CD14-positive monocyte (primary cell): ENCODE measurements at regions not wholly inside any gene's neighbourhood (a gene's known extent, or its start where the extent isn't known, plus 50 kb on each side); places are given as distances from the start of the nearest gene placed in this dataset.

ENCODE experiments used
- DNase-seq, 3 donors: peaks; one replicate each; pipeline ENCODE4 v3.0.0-alpha.2; 2011 to 2022
- H2AFZ ChIP-seq: 2 replicates; pipeline ENCODE4 v1.6.0; 2012; ENCODE audit warnings: mild to moderate bottlenecking, low read depth, low read length, inconsistent platforms; ENCODE audit not compliant: insufficient read depth, poor library complexity, severe bottlenecking
- H3K27ac ChIP-seq, 2 donors: 1 replicate in 1 of 2; 2 replicates in 1 of 2; pipeline ENCODE4 v1.5.1; 2012 to 2013; ENCODE audit warnings: low read length in 2 of 2, control low read depth in 1 of 2, inconsistent platforms in 1 of 2, low read depth in 1 of 2, mild to moderate bottlenecking in 1 of 2
- H3K27me3 ChIP-seq, 2 donors: one replicate each; pipeline versions ENCODE4 v1.6.0 to v1.6.1; 2011 to 2013; ENCODE audit warnings: low read length in 2 of 2; ENCODE audit not compliant: control insufficient read depth in 2 of 2, insufficient read depth in 2 of 2
- H3K36me3 ChIP-seq, 2 donors: replicated peaks in 1 of 2; 1 replicate in 1 of 2; 2 replicates in 1 of 2; pipeline versions ENCODE4 v1.5.1 to v1.6.1; 2012 to 2013; ENCODE audit warnings: low read length in 2 of 2, control low read depth in 1 of 2, inconsistent platforms in 1 of 2, mild to moderate bottlenecking in 1 of 2; ENCODE audit not compliant: insufficient read depth in 2 of 2, control insufficient read depth in 1 of 2
- H3K4me1 ChIP-seq, 2 donors: 1 replicate in 1 of 2; 2 replicates in 1 of 2; pipeline versions ENCODE4 v1.5.1 to v1.6.1; 2012 to 2013; ENCODE audit warnings: low read length in 2 of 2, control low read depth in 1 of 2, inconsistent platforms in 1 of 2, mild to moderate bottlenecking in 1 of 2, moderate library complexity in 1 of 2; ENCODE audit not compliant: insufficient read depth in 2 of 2, control insufficient read depth in 1 of 2
- H3K4me2 ChIP-seq: replicated peaks from 2 replicates; pipeline ENCODE3; 2012; ENCODE audit warnings: low read length, moderate library complexity, mild to moderate bottlenecking; ENCODE audit not compliant: poor library complexity, severe bottlenecking; ENCODE audit errors: extremely low read depth
- H3K4me3 ChIP-seq, 3 experiments: fragments of 200-600 bp in 1 of 3; sonication (generic) in 1 of 3; replicated peaks in 1 of 3; 1 replicate in 2 of 3; 2 replicates in 1 of 3; pipeline ENCODE4 v1.5.1; 2011 to 2013; ENCODE audit warnings: low read length in 3 of 3, mild to moderate bottlenecking in 3 of 3, control low read depth in 2 of 3, low read depth in 2 of 3, inconsistent platforms in 1 of 3, moderate library complexity in 1 of 3
- H3K79me2 ChIP-seq: 2 replicates; pipeline ENCODE4 v1.6.0; 2012; ENCODE audit warnings: mild to moderate bottlenecking, control low read depth, inconsistent platforms, low read length, moderate library complexity; ENCODE audit not compliant: insufficient read depth
- H3K9ac ChIP-seq: 2 replicates; pipeline ENCODE4 v1.6.0; 2017; ENCODE audit warnings: low read length, mild to moderate bottlenecking; ENCODE audit not compliant: insufficient read depth, poor library complexity, severe bottlenecking
- H3K9me3 ChIP-seq, 2 donors: replicated peaks in 1 of 2; 1 replicate in 1 of 2; 2 replicates in 1 of 2; pipeline versions ENCODE4 v1.5.1 to v1.6.1; 2012 to 2013; ENCODE audit warnings: low read length in 2 of 2, control low read depth in 1 of 2; ENCODE audit not compliant: control insufficient read depth in 1 of 2, insufficient read depth in 1 of 2
- H4K20me1 ChIP-seq: 2 replicates; pipeline ENCODE4 v1.6.0; 2012; ENCODE audit warnings: mild to moderate bottlenecking, low read length, control low read depth, moderate library complexity; ENCODE audit not compliant: insufficient read depth
- H3K27ac Mint-ChIP-seq, 7 donors: one replicate each; pipeline ENCODE4 v1.8.0; 2020; ENCODE audit warnings: mild to moderate bottlenecking in 7 of 7, mixed read lengths in 7 of 7, moderate library complexity in 6 of 7, inconsistent platforms in 2 of 7
- H3K27me3 Mint-ChIP-seq, 3 donors: one replicate each; pipeline ENCODE4 v1.8.0; 2021 to 2022; ENCODE audit warnings: low read depth in 3 of 3, mild to moderate bottlenecking in 3 of 3, mixed read lengths in 3 of 3, moderate library complexity in 3 of 3, inconsistent platforms in 1 of 3
- H3K36me3 Mint-ChIP-seq, 2 donors: one replicate each; pipeline ENCODE4 v1.8.0; 2020; ENCODE audit warnings: mixed read lengths in 2 of 2, inconsistent platforms in 1 of 2, mild to moderate bottlenecking in 1 of 2
- H3K4me1 Mint-ChIP-seq: one replicate; pipeline ENCODE4 v1.8.0; 2020; ENCODE audit warnings: mild to moderate bottlenecking, mixed read lengths
- H3K4me3 Mint-ChIP-seq, 2 donors: one replicate each; pipeline ENCODE4 v1.8.0; 2020; ENCODE audit warnings: mild to moderate bottlenecking in 2 of 2, mixed read lengths in 2 of 2, moderate library complexity in 1 of 2
- H3K9me3 Mint-ChIP-seq, 7 donors: one replicate each; pipeline ENCODE4 v1.8.0; 2020 to 2022; ENCODE audit warnings: mixed read lengths in 7 of 7, mild to moderate bottlenecking in 6 of 7, moderate library complexity in 6 of 7, inconsistent platforms in 2 of 7
- CTCF ChIP-seq: fragments of 200-600 bp; IDR thresholded peaks from one replicate; pipeline ENCODE4 v1.8.0; 2022; ENCODE audit warnings: antibody characterized with exemption, mild to moderate bottlenecking
- WGBS: methylation state at CpG from one replicate; pipeline ENCODE4 v1.1.5; 2013; ENCODE audit warnings: missing lambda C conversion rate; ENCODE audit not compliant: insufficient coverage; 5-methylcytosine and 5-hydroxymethylcytosine counted together
- intact Hi-C, 2 donors: fragments of 100-400 bp; cut with micrococcal nuclease; formaldehyde crosslinking; loops; one replicate each; pipeline versions ENCODE4 v1.15.0 to v1.15.1; 2023

- H4K20me1 ChIP-seq = no peaks in the 10 kb centered on the region
- no peaks in the 10 kb centered on the region for H3K27me3 ChIP-seq
- DNase-seq = no peak
- peaks cover 8 to 20% (median 13%) of the 10 kb centered on the region in 7 donors for H3K9me3 Mint-ChIP-seq
- H2AFZ ChIP-seq = no peak overlapping the region
- no peaks in the 10 kb centered on the region for H3K79me2 ChIP-seq
- H3K27me3 Mint-ChIP-seq = peaks cover 0 to 6% (median 0%) of the 10 kb centered on the region in 3 donors
- no peaks in the 10 kb centered on the region for H3K36me3 Mint-ChIP-seq
- H3K9me3 ChIP-seq = peaks cover 0 to 6% of the 10 kb centered on the region in 2 donors
- no peak overlapping the region for H3K4me2 ChIP-seq
- H3K27ac Mint-ChIP-seq = no peak overlapping the region
- no peak overlapping the region for H3K4me3 Mint-ChIP-seq
- no peak for TF ChIP-seq CTCF
- H3K9ac ChIP-seq = no peak overlapping the region
- H3K36me3 ChIP-seq = no peaks in the 10 kb centered on the region
- H3K4me3 ChIP-seq = no peak overlapping the region
- intact Hi-C loops = no loop called here
- peaks cover 3% of the 10 kb centered on the region for H3K4me1 Mint-ChIP-seq
- WGBS = 61% methylated on average over 3 of the region's 7 CpGs
- no peak overlapping the region for H3K27ac ChIP-seq
- H3K4me1 ChIP-seq = no peaks in the 10 kb centered on the region
Measured at GRCh38 chr6:156464100-156464878, 312.9 kb upstream of the ARID1B start.

GRCh38 chr6:156461647-156462046 lies 315.5 kb upstream of the ARID1B start:
- Mint-ChIP-seq H3K9me3 (peaks cover 6 to 13% (median 11%) of the 10 kb centered on the region in 7 donors), H3K27ac (no peak overlapping the region), H3K4me1 (peaks cover 3% of the 10 kb centered on the region), H3K36me3 (no peaks in the 10 kb centered on the region), H3K27me3 (peaks cover 0 to 3% (median 0%) of the 10 kb centered on the region in 3 donors), H3K4me3 (no peak overlapping the region)
- Histone ChIP-seq H3K36me3 (no peaks in the 10 kb centered on the region), H3K27ac (no peak overlapping the region), H3K4me1 (no peaks in the 10 kb centered on the region), H3K9ac (no peak overlapping the region), H3K4me2 (no peak overlapping the region), H3K9me3 (peaks cover 0 to 6% of the 10 kb centered on the region in 2 donors), H3K27me3 (no peaks in the 10 kb centered on the region), H3K4me3 (no peak overlapping the region), H4K20me1 (no peaks in the 10 kb centered on the region), H2AFZ (no peak overlapping the region), H3K79me2 (no peaks in the 10 kb centered on the region)
- intact Hi-C loops = no loop called here
- WGBS = 88% methylated on average over 2 of the region's 2 CpGs
- no peak for DNase-seq
- no peak for TF ChIP-seq CTCF
